GM19324 (cell line): ENCODE measurements at regions not wholly inside any gene's neighbourhood (a gene's known extent, or its start where the extent isn't known, plus 50 kb on each side); places are given as distances from the start of the nearest gene placed in this dataset.

Source experiments
- ATAC-seq: cut with Tn5 transposase; IDR thresholded peaks from one replicate; pipeline ENCODE4 v1.9.1; 2021; ENCODE audit warnings: mild to moderate bottlenecking, moderate library complexity; ENCODE audit not compliant: unreplicated experiment, low FRiP score

DNA sequence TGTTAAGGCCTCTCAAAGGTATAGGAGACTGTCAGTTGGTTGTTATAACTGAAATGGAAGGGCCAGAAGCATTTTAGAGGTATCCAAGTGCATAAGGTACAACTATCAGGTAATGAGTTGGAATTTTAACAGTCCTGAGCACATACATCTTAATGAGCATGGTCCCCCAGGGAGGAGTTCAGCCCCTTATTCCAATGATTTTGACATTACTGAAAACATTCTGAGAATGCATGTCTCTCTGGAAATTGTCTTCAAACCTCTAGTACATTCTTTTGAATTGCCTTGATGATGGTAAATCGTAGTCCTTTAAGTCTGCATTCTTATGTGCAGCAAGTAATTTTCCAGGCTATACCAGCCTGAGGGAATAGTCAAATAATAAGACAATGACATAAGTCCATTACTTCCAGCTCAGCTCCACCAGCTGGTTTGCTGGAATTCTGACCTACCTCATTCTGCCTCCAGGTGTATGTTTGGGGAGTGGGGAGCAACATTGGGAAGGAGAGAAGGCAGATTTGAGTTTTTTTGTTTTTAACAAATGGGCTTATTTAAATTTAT, 239.2 kb downstream of the MSRB3 start:
- no peak for ATAC-seq

DNA sequence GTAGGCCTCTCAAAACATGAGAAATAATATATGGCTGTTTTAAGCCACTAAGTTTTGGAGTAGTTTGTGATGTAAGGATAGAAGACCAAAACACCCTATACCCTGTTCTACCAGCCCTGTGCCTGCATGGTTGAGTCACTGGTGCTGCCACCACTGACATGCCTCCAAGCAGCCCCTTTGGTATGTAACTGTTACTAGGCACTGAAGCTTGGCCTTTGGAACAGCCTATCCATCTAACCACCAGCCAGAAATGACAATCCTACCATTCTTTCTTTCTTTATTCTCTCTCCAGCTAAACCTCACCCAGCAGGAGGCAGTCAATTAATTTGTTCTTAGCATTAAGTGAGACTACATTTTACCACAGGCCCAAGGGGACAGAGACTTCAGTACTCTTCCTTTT, 240.3 kb downstream of the MSRB3 start:
- ATAC-seq, result no peak

DNA sequence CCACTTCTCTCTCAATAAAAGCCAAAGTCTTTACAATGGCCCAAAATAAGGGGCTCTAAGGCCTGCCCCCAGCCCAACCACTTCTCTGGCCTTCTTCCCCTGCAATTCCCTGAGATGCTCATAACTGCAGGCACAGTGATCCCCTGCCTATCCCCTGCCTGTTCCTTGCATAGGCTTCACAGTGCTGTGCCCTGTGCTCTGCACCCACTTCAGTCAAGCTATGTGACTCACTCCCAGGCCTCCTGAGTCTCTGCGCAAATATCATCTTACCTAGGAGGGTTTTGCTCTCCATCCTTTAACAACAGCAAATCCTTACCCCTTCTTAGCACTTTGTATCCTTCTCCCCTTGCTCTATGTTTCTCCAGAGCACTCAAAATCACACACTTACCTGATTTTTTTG, 242.2 kb downstream of the MSRB3 start:
- ATAC-seq, result no peak

DNA sequence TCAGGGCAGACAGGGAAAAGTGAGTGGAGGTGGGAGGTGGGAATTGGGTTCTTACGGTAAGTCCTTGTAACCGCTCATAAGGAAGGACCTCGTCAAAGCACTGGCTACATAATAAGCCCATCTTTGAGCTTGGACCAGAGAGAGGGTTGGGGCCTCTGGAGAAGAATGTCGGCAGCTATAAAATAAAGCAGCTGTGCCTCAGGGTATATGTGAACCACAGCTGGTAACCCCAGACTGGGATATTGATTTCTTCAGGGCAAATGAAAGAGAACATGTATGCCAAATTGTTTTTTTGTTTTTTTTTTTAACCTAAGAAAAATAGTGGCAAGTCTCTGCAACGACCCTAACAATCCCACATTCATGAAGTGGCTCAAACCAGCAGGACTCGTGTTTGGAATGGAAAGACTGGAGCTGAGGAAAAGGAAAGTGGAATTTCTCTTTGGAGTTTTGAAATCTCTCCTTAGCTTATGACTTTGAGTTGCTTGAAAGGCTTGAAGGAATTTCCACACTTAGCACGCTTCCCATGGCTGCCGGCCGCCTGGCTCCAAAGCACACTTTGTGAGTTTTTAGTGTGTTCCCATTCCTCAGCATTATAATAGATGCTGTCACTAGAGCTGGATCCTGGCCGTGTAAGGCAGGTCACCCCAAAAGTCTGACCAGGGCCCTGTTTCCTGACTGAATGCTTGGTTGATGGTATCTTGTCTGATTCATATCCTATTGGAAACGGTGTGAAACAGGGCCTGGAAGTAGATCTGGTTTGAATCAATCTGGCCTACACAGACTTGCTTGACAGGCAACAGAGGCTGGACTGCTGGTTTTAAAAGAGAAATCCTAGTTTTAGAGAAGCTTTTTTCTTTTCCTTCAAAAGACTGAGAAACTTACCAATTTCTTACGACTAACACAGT, 244.7 kb downstream of the MSRB3 start:
- no peak for ATAC-seq

DNA sequence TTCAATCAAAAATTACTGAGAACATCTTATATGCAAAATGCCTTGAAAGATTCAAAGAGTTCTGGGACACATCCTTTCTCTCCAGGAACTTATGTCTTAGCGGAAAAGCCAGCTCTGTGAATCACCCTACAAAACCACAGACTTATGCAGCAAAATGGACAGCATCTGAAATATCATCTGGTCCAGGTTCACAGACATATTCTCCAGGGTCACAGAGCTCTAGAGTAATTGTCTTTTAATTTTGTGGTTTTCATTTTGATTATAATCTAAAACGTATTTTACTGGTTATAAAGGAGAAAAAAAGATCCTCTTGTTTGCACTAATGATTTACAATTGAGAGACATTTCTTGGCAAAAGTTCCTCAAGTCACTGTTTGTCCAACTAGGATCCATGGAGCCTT, 246.2 kb downstream of the MSRB3 start:
- ATAC-seq, result no peak

DNA sequence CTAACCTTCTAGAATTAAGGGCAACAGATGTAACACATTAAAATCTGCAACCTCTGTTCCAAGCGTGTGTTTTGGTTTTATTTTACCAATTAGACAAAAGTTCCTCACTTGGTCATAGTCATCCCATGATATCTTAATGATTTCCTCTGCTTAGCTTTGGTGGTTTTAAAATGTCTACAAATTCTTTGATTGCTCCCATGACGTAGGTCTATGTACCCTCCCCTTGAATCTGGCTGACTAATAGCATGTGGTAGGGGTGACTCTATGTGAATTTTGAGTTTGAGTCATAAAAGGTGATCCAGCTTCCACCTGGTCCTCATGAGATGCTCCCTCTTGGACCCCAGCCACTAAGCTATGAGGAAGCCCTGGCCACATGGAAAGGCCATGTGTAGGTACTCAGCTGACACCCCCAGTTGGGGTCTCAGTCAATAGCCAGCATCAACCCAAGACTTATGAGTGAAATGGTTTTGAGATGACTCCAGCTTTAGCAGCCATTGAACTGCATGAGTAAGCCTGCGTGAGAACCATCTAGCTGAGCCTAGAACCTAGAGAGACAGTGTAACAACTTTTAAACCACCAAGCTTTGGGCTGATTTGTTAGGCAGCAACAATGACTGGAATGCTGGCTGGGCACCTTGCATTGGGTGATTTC, 247.1 kb downstream of the MSRB3 start:
- ATAC-seq, result no peak

DNA sequence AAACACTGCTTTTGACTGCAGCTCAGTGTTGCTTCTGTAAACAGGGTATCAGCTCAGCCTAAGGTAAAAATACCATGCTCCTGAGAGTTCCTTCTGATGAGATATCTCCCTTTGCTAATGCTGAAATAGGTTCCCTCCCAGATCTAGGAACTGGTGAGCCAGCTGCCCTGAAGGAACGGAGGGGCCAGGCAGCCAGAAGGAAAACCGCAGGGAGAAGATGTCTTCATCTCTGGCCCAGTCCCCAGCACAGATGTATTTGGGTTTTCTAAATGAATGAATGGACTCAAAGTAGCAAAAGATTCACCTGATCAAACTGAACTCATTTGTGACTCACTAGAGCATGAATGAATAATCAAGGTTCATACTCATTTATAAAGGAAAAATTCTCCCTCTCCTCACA, 247.8 kb downstream of the MSRB3 start:
- no peak for ATAC-seq

DNA sequence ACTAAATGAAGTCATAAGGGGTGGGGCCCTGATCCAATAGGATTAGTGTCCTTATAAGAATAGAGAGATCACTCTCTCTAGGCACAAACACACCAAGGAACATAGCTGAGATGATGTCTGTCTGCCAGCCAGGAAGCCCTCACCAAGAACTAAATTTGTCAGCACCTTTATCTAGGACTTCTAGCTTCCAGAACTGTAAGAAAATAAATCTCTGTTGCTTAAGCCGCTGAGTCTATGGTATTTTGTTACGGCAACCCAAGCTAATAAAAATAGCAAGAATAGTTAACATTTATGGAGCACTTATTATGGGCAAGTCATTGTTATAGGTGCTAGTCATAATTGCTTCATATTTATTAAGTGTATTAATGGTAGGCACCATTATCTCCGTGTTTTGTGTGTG, 249.6 kb downstream of the MSRB3 start:
- no peak for ATAC-seq

DNA sequence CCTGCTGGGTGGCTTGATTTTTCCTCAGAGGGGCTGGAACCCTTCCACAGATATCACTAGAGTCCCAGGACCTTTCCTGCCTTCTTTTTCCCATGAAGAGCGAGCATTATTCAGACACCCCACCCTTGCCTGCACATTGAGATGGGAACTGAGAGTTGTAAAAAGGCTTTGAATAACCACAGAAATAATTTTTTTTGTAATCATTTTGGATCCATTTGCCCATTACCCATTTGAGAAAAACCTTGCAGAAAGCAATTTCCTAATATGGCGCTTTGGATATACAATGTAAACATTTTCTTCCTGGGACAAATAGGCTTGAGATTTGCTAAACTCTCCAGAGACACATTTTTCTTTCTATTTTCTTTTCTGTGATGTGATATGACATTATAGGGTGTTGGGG, 250.6 kb downstream of the MSRB3 start:
- ATAC-seq, result no peak

DNA sequence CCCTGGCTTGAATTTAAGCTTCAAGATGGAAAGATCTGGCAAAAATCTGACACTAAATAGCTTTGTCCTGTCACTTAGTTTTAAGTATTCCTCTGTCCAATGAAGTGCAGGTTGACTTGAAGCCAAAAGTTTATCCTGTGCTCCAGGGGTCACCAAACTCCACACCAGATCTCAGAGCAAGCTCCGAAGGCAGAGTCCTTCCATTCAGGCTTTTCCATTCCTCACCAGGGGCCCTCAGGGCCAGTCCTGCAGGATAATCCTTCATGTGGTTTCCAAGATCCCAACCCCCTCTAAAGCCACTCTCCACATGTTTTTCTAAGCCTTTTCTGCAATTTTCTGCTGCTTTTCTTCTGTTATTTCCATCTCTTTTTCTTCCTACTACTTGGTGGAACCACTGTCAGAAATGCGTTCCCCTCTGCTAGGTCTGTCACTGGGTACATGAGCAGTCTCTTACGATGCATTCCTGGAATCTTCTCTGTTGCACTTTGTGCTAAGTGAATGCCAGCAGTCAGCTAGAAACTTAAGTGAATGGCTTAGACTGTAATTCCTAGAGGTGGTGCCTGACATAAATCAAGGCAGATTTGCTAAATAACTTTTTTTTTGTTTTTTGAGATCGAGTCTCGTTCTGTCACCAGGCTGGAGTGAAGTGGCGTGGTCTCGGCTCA, 251.4 kb downstream of the MSRB3 start:
- no peak for ATAC-seq

DNA sequence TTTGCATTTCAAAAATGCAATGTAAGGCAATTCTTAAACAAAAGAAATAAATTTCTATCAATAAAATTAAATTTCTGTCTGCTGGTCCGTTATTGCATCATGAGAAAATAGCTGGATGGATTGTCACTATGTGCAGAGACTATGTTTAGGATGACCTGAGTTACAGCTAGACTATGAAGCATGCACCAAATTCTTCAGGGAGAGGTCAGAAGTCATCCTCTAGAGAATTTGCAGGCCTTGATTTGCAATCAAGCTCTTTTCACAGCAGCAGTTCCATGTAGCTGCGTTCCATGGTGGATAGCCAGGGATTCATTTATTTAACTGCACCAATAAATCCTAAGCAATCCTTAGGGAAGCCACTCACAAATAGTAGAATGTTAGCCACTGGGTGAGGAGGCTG, 253.7 kb downstream of the MSRB3 start:
- no peak for ATAC-seq

DNA sequence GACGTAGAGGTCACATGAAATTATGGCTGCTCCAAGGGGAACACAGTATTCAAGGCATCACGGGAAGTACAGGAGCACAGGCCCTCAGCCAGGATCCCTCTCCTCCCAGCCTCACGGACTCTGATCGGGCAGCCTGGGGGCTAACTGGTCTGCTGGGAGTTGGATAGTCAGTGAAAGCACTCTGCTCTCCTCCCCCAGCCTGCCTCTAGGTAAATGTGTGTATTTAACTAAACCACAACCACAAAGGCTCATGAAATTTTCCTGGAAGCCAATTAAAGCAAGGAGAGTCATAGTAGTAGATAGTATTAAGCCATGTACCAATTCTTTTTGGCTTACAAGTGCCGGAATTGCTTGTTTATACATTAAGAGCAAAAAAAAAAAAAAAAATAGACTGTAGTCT, 254.3 kb downstream of the MSRB3 start:
- ATAC-seq, result no peak

DNA sequence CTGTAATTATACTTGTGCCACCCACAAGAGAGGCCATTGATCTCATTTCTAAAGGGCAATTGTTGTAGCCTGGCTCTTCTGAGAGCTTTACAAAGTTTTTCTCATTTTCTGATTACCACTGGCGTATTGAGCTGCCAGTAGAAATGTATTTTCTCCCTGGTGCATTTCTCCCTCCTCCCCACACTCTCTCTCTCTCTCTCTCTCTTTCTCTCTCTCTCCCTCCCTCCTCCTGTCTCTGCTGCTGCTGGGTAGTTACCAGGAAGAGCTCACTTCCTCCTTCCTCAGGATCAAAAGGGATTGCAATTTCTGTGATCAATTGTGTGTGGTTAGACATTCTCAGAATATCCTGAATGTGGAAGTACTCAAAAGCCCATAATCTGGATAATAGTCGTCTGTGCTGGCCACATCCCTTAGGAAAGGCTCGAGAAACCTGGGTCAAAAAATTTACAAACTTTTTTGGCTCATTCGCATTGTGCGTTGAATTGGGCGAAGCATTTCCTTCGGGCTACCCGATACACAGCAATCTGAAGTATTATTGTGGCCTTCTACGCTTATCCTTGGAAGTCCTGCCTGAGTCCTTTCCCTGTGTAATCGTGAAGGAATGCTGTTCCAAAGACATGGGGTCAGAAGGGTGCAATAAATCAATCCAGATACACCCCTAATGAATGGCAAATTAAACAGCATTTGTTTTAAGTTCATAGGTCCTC, 254.8 kb downstream of the MSRB3 start:
- ATAC-seq, result no peak

DNA sequence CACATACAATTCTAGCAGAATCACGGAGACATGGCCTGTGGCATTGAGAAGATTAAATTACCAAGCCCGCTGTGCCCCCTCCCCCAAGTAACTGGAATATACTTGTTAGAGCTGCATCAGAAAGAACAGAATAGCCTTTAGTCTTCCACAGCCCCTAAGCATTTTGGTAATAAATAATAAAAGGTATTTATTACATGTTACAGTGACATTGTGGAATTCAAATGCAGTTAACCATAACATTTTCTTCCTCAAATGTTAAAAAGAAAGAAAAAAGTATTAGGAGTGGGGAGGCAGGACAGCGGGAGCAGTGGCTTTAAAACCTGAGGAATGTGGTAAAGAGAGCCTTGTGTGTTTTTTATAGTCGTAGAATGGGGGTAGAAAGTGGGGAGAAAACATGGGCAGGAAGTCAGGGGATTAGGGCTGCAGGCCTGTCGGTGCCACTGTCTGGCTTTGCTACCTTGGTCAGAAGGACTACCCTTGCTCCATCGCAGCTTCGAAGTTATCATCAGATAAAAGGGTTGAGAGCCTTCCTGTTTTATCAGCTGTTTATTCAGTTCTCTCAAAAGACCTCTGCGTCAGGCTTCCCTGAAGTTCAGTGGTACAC, 255.9 kb downstream of the MSRB3 start:
- ATAC-seq, result no peak

DNA sequence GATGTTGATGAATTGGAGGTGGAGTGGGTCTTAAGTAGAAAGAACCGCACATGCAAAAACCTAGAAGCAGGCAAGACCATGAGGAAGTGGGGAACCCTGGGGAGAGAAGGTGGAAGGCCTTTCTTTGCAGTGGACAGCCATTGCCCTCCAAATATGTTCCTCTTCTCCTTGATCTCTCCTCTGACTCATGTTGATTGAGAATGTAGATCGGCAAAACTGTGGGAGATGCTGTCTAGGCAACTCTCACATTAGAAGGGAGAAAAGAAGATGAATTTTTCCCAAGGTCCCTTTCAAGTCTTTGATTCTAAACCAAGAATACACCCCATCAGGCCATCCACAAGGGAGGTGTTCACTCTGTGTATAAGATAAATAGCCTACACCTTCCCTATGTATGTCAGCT, 257.5 kb downstream of the MSRB3 start:
- no peak for ATAC-seq

DNA sequence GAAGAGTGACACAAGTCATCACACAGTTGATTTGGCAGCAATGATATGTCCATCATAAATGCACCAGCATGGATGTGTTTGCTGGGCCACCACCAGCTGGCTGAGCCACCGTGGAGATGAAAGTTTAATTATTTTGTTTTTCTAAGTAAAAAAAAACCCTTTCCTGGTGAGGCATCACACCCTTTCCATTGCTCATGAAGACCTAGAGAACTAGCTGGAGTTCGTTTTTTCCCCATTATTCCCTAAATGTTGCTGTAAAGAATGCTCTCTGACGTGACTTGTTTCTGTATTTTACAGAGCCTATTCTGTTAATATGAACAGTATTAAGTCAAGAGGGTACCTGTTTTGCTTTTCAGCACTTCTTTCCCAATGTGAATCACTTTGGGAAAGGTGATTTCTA, 257.9 kb downstream of the MSRB3 start:
- ATAC-seq, result no peak

DNA sequence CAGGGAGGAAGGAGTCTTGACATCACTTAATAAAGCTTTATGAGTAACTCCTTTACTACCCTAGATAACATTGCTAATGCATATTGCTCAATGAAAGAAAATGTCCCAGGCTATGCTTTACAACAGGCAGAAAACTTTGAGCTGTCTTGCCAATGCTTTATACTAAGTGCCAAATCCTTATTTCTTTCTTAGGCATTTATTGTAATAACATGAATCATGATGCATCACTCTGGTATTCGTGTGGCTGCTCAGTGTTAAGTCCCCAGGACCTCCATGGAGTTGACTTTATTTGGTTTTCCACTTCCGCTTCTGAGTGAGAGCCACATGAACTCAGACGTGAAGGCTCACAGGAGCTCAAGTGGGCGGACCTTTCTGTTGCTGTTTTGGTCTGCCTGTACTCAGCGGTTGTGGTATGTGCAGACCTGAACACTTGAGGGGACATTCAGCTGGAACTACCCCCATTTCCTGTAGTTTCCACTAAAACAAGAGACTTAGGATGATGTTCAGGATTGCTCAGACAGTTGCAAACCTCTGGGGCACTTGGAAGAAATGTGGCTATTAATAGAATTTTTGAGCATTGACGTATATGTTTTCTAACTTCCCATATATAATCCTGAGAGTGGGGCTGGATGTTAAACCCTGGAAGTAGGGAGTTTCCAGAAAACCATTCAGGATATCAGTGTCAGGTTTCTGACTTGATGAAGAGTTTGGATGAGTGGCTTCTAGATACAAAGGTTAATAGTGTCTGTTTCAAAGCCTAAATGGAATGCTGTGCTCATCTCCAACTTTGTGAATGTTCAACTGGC, 258.6 kb downstream of the MSRB3 start:
- ATAC-seq, result no peak

DNA sequence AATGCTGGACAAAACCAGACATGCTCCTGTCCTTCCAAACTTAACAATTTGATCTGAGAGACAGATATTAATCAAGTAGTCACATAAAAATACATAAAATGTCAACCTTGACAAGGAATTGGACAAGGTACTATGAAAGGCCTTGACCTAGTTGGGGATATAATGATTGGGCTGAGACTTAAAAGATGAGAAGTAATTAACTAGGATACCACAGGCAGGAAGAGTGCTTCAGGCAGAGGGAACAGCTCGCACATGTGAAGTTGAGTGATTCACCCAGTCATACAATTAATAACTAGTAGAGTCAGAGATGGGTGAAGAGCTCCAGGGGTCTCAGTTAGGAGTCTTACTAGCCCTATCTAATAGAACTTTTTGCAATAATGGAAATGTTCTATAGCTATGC, 259.5 kb downstream of the MSRB3 start:
- ATAC-seq, result no peak

DNA sequence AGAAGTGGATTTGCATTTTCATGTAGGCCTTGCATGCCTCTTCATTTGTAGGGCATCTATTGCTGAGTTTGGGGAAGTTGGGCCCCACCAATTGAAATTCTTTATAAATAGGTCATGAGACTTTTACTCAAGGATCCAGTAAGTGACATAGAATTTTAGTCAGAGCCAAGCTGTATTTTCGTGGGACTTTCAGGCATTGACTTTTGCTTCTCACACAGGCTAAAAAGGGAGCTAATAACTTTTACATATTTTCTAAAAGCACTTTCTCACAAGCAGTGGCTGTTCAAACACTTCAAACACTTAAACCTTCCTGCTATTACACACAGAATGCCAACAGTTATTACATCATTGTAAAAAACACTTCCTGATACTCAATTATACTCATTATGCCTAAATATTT, 260.5 kb downstream of the MSRB3 start:
- ATAC-seq, result no peak
